ENCODE measurements at regions not wholly inside any gene's neighbourhood (a gene's known extent, or its start where the extent isn't known, plus 50 kb on each side); places are given as distances from the start of the nearest gene placed in this dataset.

DNA sequence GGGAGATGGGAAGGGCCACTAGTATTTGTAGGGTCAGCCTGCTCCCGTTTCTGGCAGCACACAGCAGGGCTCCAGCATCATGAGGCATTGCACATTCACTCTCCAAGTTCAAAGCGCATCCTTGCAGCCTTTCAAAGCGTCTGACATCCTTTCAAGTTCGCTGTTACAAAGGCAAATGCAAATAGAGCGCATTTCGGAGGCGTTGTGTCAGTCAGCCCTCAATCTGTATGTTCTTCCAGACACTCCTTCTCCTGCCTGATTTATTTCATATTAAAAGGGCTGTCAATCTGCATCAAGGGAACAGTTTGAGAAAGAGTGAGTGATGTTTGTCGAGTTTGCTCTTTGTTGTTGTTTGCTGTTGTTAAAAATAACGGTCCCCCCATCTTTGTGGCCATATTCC lies 188.5 kb downstream of the SNX10 start:
- H3K4me3 ChIP-seq: no peak overlapping the region
- TF ChIP-seq, protein P1, sequence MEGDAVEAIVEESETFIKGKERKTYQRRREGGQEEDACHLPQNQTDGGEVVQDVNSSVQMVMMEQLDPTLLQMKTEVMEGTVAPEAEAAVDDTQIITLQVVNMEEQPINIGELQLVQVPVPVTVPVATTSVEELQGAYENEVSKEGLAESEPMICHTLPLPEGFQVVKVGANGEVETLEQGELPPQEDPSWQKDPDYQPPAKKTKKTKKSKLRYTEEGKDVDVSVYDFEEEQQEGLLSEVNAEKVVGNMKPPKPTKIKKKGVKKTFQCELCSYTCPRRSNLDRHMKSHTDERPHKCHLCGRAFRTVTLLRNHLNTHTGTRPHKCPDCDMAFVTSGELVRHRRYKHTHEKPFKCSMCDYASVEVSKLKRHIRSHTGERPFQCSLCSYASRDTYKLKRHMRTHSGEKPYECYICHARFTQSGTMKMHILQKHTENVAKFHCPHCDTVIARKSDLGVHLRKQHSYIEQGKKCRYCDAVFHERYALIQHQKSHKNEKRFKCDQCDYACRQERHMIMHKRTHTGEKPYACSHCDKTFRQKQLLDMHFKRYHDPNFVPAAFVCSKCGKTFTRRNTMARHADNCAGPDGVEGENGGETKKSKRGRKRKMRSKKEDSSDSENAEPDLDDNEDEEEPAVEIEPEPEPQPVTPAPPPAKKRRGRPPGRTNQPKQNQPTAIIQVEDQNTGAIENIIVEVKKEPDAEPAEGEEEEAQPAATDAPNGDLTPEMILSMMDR (IDR thresholded peaks at IDR 0.05): no peak

DNA sequence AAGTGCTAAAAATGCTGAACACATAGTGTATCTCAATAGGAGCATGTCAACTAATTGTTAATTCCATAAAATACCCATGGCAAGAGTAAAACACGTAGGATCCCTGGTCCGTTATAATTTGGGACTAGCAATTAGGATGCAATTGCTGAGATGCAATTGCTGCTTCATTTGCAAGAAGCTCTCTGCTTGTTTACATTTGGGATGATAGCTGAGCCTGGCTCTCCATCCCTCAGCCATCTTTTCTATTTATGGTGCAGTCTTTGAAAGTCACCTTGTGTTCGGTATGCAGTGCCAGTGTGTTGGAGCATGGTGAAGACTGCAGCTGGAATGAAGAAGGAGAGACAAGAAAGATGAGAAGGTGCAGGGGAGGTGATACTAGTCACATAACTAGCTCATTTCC lies 191.3 kb downstream of the SNX10 start:
- TF ChIP-seq, protein P1 (IDR thresholded peaks at IDR 0.05): no peak
- H3K4me1 ChIP-seq: no peaks in the 10 kb centered on the region

More for the DNA sequence above, 188.5 kb downstream of the SNX10 start:
- no peak overlapping the region for H3K27ac ChIP-seq
- H3K36me3 ChIP-seq: no peaks in the 10 kb centered on the region
- no peaks in the 10 kb centered on the region for H3K27me3 ChIP-seq
- DNase-seq: no peak
- no peaks in the 10 kb centered on the region for H3K9me3 ChIP-seq
- intact Hi-C loops (cut with DNase I): no loop called here
- no peak overlapping the region for H3K9ac ChIP-seq (ENCODE audit: low read depth in 2 of 2, low read length in 2 of 2)
- no peaks in the 10 kb centered on the region for H3K4me1 ChIP-seq

DNA sequence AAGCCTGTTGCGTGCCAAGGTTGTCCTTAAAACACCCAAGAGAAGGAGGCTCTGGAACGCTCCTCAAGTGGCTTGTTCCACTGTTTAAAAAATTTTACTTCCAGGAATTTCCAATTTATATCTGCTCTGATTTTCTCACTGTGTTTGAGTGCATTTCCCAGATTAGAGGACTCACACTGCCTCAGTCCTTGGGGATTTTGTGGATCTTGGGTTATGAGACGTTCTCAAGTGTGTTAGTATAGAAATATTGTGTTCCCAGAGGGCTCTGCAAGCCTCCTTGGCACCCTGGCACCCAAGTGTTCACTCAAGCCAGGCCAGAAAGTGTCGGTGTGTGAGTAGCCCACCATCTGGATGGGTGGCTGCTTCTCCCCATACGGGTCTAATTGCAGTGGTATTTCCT lies 192.2 kb downstream of the SNX10 start:
- no peaks in the 10 kb centered on the region for H3K36me3 ChIP-seq
- no peak for DNase-seq
- no peak overlapping the region for H3K27ac ChIP-seq
- TF ChIP-seq, protein P1 (IDR thresholded peaks at IDR 0.05): no peak
- no peaks in the 10 kb centered on the region for H3K4me1 ChIP-seq
- intact Hi-C loops (cut with DNase I): no loop called here
- H3K9ac ChIP-seq (ENCODE audit: low read depth in 2 of 2, low read length in 2 of 2): no peak overlapping the region
- H3K4me3 ChIP-seq: no peak overlapping the region
- H3K27me3 ChIP-seq: no peaks in the 10 kb centered on the region
- H3K9me3 ChIP-seq: no peaks in the 10 kb centered on the region

More for the DNA sequence above, 191.3 kb downstream of the SNX10 start:
- H3K27ac ChIP-seq: no peak overlapping the region
- intact Hi-C loops (cut with DNase I): no loop called here
- H3K36me3 ChIP-seq: no peaks in the 10 kb centered on the region
- H3K27me3 ChIP-seq: no peaks in the 10 kb centered on the region
- no peak overlapping the region for H3K4me3 ChIP-seq
- DNase-seq: no peak
- no peak overlapping the region for H3K9ac ChIP-seq (ENCODE audit: low read depth in 2 of 2, low read length in 2 of 2)
- no peaks in the 10 kb centered on the region for H3K9me3 ChIP-seq

DNA sequence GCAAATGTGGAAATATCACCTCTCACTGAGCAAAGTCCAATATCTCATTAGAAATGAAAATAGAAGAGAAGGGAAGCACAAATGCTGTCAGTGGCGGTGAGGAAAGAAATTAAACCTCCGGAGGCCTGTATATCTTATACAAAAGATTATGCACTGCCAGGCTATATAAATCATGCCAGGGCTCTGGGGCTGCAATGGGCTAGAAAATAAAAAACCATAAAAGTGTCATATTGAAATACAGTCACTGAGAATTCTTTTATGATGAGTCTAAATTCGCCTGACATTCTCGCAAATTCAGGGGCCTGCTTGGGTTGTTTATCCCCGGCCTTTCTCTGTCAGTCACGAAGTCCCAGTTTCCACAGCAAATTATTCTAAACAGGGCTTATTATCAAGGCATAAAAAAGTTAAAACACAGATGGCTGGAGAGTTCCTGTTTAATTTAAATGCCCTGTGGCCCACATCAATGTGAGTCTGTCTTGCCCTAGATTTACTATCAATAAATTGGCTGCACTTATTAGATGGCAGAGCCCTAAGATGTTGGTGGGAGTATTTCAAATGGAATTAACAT lies 193.8 kb downstream of the SNX10 start:
- no peak overlapping the region for H3K4me3 ChIP-seq
- intact Hi-C loops (cut with DNase I): no loop called here
- TF ChIP-seq, protein P1 (IDR thresholded peaks at IDR 0.05): no peak
- H3K36me3 ChIP-seq: no peaks in the 10 kb centered on the region
- no peak overlapping the region for H3K9ac ChIP-seq (ENCODE audit: low read depth in 2 of 2, low read length in 2 of 2)
- no peak overlapping the region for H3K27ac ChIP-seq
- H3K4me1 ChIP-seq: no peaks in the 10 kb centered on the region
- no peak for DNase-seq
- H3K27me3 ChIP-seq: no peaks in the 10 kb centered on the region
- H3K9me3 ChIP-seq: no peaks in the 10 kb centered on the region

DNA sequence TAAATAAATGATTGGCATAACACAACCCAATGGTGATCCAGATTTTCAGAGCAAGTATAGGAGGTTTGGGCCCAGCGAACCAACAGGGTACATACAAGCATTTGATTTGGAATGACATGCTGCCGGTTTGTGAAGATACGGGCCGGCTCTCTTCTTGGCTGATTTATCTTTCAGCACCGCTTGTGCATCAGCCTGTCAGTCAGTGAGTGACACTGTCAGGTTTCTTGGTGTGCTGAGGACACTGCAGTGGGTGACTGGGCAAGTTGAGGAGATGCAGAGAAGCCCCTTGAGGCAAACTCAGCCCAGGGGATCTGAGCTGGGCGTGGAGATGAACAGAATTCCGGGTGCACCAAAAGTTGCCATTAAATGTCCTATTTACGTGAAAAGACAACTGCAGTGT lies 194.5 kb downstream of the SNX10 start:
- Histone ChIP-seq H3K9ac (ENCODE audit: low read depth in 2 of 2, low read length in 2 of 2) (no peak overlapping the region), H3K9me3 (no peaks in the 10 kb centered on the region), H3K4me1 (no peaks in the 10 kb centered on the region), H3K36me3 (no peaks in the 10 kb centered on the region), H3K27ac (no peak overlapping the region), H3K4me3 (no peak overlapping the region), H3K27me3 (no peaks in the 10 kb centered on the region)
- TF ChIP-seq, protein P1 (IDR thresholded peaks at IDR 0.05): no peak
- intact Hi-C loops (cut with DNase I): no loop called here
- no peak for DNase-seq
